NT2/D1 (cell line): ENCODE measurements at regions not wholly inside any gene's neighbourhood (a gene's known extent, or its start where the extent isn't known, plus 50 kb on each side); places are given as distances from the start of the nearest gene placed in this dataset.

Source experiments
- SUZ12 ChIP-seq: IDR thresholded peaks from 2 replicates; pipeline ENCODE4 v1.6.1; 2011; ENCODE audit not compliant: insufficient read length, insufficient read depth; ENCODE audit errors: extremely low read depth
- YY1 ChIP-seq: IDR thresholded peaks from 2 replicates; pipeline ENCODE4 v1.6.1; 2011; ENCODE audit not compliant: insufficient read length, insufficient read depth
- ZNF274 ChIP-seq: IDR thresholded peaks from 2 replicates; pipeline ENCODE4 v1.6.1; 2011; ENCODE audit warnings: mild to moderate bottlenecking, low read depth, low read length

DNA sequence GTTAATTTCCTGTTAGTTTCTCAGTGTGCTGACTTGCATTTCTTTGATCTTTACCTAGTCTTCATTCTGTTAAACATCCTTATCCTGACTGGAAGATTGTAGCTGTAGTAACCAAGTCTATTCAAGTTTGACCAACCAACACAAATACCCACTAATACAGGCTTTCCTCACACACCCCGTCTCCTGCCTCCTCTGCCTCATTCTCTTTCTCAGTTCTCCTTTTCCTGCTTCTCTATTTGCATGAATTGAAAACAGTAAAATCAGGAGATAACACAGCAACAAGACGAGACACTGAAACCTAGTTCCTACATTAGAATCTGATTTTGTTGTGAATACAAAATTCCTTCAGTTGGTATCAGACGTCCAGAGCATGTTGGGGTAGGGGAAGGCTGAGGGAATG, 116.9 kb upstream of the ARPP21 start:
- TF ChIP-seq YY1 (no peak), ZNF274 (no peak), SUZ12 (no peak)
